ENCODE measurements at regions not wholly inside any gene's neighbourhood (a gene's known extent, or its start where the extent isn't known, plus 50 kb on each side); places are given as distances from the start of the nearest gene placed in this dataset.
"Not testable (repeated sequence)": the region's sequence is repeated elsewhere in the genome, so short reads cannot be mapped to it uniquely, and the experiment has no call there.

DNA sequence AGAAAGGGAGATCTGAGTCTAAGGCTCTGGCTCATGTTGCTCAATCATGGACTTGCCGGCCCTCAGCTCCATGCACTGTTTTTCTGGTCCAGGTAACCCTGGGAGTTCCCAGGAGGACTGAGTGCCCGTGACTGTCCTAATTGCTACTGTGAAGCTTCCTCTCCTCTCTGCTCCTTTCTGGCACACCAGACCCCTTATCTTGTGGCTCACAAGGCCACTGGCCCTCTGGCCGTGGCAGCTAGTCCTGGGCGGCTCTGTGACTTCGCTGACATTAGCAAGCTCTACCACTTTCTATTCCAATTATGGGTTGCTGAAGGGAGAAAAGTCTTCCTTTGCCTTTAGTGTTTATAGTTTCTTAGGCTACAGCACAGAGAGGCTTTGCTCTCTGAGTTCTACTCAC is 380.2 kb downstream of the RWDD3 start:
- no peak for DNase-seq (ENCODE audit: low read depth)

DNA sequence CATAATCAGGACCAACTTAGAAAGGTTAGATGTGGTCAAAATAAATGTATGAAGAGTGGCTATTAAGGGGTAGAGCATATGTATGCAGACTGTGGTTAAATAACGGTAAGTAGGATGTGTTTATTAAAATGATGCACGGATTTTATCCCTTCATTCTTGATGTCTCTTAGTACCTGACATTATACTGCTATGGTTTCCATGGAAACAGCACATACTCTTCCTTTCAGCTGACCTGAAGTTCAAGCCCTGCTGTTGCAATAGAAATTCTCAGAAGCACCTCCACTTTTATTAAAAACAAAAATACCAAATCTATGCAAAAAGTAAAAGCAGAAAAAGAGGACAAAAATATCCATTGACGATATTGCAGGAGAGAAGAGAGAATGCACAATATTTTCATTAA is 381.4 kb downstream of the RWDD3 start:
- DNase-seq (ENCODE audit: low read depth): no peak

DNA sequence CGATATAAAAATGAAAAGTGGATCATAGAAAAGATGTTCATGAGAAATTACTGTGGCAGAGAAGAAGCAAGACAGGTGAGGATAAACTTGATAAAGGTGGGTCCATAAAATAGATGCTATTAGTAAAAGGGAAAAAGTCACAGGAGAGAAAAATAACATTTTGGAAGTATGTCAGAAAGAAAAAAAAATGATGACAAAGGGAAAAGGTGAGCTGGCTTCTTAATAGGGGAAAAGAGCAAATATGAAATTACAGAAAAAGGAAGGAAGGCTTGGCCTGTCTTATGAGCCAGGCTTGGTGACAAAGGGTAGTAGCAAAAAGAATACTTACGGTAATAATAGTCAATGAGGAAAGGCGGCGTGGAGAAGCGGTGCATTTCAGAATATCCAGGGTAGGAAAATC is 386.1 kb downstream of the RWDD3 start:
- DNase-seq (ENCODE audit: low read depth): no peak

DNA sequence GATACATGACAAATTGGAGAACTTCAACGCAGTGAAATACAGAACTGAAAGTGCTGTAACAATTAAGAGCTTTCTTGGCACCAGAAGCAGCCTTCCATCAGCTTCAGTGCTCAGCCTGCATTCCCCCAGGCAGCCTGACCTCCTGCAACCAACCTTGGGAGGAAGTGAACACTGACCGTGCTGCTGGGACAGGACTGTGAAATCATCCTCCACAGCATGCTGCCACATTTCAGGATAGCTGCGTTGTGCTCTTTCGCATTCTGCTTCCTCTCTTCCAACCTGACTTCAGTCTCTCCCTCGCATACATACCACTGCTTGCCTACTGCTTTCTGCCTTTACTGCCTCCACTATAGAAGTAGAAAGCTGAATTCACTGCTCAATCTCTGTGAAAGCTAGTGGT is 388.6 kb downstream of the RWDD3 start:
- DNase-seq (ENCODE audit: low read depth): no peak

DNA sequence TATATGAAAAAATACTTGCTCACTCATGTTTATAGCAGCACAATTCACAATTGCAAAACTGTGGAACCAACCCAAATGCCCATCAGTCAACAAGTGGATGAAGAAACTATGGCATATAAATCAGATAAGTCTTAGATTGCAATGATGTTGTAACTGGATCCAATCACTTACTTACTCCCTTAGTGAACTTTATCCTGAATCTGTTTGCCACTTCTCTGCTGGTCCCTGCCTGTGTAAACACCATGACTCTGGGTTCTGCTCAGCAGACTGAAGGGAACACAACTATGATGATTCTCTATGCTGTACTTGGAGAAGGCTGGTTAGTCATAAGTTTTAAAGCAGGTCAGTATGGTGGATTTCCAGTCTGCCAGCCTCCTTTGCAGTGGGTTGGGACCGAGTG is 391.2 kb downstream of the RWDD3 start:
- no peak for DNase-seq (ENCODE audit: low read depth)

DNA sequence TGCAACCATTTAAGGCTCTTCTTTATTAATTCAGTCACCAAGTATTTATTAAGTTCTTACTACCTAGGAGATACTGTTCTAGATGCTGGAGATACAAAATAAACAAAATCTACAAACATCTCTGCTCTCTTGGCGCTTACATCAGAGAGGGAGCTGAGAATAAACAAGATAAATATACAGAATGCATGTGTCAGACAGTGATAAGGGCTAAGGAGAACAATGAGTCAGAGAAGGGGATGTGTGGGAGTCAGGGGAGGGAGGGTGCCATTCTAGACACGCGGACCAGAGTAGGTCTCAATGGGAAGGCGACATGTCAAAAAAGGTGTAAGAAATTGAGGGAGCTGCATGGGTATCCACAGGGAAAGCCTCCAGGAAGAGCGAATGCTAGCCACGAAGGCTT is 393.2 kb downstream of the RWDD3 start:
- no peak for DNase-seq (ENCODE audit: low read depth)

DNA sequence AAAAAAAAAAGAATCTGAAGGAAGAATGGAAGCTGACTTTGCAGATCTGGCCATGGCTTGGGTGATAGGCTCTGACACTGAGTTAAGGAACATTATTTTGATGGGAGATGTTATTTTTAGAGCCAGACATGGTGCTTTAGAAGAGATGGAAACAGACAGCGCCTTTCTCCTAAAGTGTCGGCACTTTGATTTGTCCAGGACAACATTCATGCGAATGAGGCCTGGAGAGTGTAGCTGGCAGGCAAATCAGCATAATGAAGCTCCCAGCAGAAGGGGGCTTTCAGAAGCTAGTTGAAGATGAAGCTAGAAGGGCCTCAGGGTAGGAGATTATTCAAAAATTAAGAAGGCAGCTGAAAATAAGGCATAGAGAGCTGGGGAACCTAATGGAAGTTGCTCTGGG is 397.7 kb downstream of the RWDD3 start:
- DNase-seq (ENCODE audit: low read depth): no peak

DNA sequence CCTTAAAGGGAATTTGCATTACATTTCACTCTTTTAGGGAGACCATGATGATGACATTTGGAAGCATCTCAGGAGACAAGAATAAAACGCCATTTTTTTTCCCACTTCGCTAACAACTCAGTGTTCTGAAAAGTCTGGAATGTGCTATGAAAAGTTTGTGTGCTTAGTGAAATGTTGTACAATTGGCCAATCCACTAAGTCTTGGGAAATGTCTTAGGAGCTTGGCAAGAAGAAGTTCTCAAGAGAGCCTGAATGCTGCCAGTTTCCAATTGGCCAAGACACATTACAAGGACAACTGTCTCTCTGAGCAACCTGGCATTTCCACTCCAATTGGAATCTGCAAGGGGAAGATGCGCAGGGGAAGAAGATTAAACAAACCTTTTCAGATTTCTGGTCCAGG is 401.8 kb downstream of the RWDD3 start:
- DNase-seq (ENCODE audit: low read depth): no peak

DNA sequence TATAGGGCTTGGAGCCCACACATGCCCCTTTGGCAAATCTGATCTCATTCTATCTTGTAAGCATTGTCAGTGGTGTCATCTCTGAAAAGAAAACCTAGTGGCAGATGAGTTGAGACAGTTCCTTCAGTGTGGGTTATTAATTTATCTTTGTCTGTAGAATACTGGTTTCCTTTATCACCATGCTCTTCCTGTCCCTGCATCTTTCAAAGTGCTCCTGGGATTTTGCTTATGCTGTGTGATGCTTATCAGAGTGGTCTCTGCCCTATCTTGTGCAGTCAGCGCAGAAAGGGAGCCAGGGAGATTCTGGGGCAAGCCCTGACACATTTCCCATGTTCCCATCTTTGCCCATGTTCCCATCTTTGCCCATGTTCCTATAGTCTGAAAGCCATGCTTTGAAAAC is 402.9 kb downstream of the RWDD3 start:
- DNase-seq (ENCODE audit: low read depth): no peak

DNA sequence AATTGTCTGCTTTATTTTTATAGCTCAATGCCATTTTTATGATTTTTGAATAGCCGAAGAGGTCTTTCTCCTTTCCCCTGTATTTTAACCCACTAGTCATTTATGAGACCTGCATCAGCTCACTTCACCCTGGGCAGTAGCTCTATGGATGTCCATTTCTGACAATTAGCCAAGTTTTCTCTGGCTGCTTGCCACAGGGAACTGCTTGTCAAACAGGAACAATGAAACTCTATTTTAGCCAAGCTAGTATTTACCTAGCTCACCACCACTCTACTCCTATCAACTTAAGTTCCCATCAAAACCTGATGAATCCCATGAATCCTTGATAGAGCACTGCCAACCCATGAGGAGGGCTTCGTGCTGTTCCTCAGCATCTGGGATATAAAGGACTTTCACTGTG is 406.7 kb downstream of the RWDD3 start:
- no peak for DNase-seq (ENCODE audit: low read depth)

DNA sequence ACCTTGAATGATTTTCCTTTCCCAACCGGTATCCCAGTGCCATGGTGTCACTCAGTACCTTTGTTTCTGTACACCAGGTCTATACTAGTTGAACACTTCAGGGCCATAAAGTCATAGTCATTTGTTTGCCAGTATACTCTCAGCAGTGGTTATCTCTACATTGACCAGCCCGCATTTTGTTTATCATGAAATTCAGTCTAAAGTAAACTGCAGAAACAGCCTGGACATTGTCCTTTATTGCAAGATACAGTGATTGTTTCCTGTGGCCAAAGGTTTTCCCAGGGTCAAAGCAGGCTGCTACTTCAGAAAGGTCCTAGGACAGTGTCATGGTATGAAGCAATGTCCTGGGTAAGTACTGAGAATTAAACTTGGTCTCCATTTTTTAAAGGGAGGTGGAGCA is 407.4 kb downstream of the RWDD3 start:
- no peak for DNase-seq (ENCODE audit: low read depth)

DNA sequence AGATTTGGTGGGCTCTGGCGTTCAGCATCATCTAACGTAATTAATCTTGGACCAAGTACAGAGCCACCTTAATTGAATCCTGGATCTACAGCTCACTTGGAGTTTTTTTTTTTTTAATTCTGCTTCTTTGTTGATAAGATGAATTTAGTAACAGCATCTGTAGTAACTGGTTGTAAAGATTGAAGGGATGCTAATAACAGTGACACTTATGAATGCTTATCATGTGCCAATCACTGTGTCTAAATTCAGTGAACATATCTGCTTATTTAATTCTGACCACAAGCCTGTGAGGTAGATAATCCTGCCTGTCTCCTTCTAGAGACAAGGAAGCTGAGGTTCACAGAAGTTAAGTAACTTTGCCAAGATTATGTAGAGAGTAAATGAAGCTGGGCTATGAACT is 408.0 kb downstream of the RWDD3 start:
- no peak for DNase-seq (ENCODE audit: low read depth)

DNA sequence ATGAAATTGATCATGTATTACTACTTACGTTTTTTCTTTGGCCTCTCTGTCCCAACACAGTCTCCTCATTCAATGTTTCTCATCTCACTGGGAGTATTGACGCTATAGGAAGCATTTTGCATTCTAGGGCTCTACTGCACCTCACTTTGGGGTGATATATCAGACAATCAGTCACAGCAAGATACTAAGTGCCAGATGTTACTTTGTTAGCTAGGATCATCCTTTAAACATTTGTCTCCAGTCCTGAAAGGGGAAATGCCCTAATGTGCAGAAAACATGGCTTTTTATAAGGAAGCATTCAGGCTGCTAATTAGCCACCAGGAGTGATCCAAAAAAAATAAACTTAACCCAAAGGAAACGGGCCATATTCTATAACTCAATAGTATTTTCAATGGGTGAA is 409.1 kb downstream of the RWDD3 start:
- DNase-seq (ENCODE audit: low read depth): no peak

DNA sequence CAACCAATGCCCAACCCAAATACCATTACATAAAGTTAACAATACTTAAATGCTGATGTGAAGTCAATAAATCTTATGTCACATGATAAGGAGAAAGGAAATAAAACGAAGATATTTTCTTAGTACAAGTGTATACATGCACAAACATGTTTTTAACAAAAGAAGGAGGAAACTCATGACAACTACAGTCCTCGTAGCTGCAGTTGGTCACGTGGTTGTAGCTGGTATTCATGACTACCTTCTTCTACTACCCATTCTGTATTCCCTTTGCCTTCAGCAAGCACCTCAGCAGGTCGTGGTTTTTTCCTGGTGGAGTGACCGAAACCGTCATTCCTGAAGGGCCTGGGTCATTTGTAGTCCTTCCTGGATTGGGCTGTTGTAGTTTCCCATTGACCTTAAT is 411.1 kb downstream of the RWDD3 start:
- DNase-seq (ENCODE audit: low read depth): not testable (repeated sequence)

DNA sequence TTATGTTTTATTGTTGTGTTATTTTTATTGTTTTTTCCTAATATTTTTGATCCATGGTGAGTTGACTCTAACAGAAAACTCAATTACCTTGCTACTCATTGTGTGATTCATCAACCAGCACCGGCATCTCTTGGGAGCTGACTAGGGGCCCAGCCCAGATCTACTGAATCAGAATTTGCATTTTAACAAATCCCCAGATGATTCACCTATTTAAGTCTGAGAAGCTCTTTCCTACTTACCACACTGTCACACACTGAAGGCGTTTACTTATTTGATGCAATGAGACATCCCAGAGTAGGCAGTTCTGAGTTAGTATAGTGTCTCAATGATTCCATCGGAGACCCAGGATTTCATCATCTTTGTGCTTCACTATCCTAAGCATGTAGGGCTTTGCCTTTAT is 416.6 kb downstream of the RWDD3 start:
- DNase-seq (ENCODE audit: low read depth): no peak

DNA sequence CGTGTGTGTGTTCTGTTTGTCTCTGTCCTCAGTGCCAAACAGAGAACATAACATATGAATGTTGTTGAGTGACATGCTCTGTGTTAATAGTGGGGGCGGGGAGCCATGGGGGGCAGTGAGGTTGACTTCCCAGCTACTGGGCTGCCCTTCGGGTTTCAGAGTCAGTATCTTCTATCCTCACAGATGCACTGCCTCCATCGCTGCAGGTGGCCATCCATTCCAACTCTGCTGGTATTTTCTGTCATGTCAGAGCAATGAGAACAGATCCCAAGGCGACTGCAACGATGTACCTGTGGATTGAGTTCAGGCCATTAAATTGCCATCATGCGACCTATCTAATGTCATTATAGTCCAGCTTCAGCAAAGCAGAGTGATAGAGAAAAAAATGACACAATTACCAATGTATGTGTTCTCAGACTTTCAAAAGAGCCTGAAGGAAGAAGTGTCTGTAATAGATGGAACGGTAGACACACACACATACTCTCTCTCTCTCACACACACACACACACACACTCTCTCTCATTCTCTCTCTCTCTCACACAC is 418.5 kb downstream of the RWDD3 start:
- DNase-seq (ENCODE audit: low read depth): no peak

DNA sequence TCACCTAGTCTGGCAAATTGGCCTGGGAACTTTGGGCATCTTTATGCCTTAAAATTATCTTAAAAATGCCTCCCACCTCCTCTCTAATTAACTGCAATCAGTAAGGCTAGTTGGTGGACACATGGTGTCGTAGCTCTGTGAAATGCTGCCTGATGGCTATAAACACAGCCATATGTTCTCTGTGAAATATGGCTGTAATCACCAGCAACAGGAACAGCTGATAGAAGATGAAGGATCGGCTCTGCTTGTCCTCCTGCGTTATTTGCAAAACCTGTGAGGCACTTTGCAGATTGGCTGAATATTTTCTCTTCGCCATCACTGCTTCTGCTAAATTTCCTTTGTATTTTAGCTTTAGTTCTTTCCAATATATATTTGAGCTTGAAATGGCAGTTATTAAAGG is 419.6 kb downstream of the RWDD3 start:
- no peak for DNase-seq (ENCODE audit: low read depth)

DNA sequence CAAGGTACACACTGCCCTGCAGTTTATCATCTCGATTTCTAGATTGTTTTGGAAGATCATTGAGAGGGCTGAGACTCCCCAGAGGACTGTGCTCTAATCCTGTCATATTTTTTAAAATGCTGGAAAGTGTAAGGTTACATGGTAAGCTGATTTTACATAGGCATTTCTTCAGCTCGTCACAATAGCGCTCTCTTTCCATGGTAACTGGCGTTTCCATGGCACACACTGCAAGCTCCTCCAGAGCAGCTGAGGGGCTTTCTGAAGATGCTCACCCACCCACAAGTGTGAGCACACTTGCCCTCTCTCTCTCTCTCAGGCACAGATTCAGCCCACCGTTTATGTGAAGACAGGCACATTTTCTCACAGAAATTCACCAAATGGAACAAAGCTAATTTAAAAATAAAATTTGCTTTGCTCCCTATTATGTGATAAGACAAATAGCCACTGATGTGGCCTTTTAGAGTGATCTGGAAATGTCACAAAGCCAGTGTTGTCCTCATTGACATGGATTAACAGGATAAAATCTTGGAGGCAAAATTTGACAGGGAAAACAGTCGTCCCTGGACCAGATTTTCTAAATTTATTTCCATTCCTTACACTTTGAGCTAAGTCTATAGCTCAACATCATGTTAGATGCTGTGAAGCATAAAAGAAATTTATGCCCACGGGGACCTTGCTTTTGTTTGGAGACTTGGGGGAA is 421.5 kb downstream of the RWDD3 start:
- DNase-seq (ENCODE audit: low read depth): no peak

DNA sequence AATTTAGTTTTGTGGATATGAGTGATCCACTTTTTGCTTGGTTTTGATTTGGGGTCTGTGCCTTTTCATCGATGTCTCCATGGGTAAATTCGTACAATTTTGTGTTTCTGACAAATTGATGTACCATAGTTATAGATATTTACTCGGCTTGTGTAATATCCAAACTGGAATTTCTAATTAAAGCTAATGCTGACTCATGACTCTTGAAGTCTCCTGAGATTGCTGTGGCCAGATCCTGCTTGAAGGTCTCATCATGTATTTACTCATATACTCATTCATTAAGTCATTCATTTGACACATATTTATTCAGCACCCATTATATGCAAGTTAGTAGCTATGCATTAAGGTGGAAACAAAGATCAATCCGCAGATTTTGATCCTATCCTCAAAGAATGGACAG is 423.2 kb downstream of the RWDD3 start:
- no peak for DNase-seq (ENCODE audit: low read depth)

DNA sequence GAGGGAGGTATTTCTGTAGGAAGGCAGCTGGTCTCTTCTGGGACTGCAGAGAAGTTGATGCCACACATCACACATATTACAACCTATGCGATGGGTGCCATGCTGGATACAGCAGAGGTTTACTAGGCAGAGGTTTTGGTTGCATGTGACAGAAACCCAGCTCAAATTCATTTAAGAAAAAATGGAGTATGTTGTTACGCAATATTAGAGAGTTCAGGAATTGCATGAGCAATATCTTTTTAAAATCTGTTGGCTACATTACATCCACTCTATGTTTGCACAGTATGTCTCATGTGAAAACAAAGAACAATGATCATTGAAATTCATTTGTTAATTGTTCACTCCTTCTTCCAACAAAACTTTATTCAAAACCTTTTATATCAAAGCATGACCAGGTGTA is 425.2 kb downstream of the RWDD3 start:
- DNase-seq (ENCODE audit: low read depth): no peak

DNA sequence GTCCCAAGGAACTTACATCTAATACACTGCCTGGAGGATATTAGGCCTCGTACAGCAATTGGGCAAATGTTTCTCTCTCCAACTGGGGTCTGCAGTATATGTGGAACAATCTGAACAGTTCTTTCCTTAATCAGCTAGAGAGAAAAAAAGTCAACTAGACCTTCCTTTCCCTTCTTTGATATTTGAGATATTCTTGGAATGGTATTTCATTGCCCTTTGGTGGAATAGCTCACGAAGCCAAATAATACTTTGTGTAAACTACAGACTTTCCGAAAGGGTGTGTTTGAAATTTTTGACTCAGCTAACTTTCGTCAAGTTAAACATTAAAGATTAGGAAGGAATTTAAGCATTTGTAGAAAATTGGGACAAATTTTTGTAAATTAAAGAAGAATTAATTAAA is 425.6 kb downstream of the RWDD3 start:
- DNase-seq (ENCODE audit: low read depth): no peak

DNA sequence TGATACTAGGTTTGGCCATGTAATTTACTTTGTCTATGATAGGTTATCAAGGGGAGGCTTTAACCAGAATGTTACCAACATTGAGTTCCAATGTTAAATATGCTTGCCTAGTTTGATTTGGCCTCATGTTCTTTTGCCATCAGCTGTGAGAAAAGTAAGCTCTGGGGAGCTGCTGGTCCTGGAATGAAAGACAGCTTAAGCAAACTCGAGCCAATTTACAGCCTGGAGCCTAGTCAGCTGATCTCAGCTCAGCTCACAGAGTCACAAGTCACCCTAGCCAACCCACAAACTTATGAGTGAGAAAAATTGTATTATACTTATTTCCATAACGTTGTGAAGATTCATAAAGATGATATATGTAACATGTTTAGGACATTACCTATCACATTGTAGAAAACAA is 426.7 kb downstream of the RWDD3 start:
- no peak for DNase-seq (ENCODE audit: low read depth)

DNA sequence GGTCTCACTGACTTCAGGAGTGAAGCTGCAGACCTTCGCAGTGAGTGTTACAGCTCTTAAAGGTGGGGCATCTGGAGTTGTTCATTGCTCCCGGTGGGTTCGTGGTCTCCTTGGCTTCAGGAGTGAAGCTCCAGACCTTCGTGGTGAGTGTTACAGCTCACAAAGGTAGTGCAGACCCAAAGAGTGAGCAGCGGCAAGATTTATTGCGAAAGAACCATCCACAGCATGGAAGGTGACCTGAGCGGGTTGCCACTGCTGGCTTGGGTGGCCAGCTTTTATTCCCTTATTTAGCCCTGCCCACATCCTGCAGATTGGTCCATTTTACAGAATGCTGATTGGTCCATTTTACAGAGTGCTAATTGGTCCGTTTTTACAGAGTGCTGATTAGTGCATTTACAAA is 429.5 kb downstream of the RWDD3 start:
- not testable (repeated sequence) for DNase-seq (ENCODE audit: low read depth)

DNA sequence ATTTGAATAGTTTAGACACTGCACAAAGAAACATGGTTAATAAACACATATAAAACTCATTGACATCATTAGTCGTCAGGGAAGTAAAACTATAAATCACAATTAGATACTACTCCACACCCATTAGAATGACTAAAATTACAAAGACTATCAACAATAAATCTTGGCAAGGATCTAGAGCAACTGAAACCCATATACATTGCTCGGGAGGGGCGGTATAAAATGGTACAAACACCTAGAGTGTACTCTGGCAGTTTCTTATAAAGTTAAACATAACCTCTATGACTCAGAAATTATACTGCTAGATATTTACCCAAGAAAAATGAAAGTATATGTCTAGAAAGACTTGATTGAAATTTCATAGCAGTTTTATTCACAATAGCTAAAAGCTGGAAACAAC is 434.2 kb downstream of the RWDD3 start:
- DNase-seq (ENCODE audit: low read depth): no peak

DNA sequence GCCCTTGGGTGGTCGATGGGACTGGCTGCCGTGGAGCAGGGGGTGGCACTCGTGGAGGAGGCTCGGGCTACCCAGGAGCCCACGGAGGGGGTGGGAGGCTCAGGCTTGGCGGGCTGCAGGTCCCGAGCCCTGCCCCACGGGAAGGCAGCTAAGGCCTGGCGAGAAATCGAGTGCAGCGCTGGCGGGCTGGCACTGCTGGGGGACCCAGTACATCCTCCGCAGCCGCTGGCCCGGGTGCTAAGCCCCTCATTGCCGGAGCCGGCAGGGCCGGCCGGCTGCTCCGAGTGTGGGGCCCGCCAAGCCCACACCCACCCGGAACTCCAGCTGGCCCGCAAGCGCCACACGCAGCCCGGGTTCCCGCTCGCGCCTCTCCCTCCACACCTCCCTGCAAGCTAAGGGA is 435.6 kb downstream of the RWDD3 start:
- DNase-seq (ENCODE audit: low read depth): not testable (repeated sequence)
